Peyer's patch (tissue), 4 donors: ENCODE measurements at regions not wholly inside any gene's neighbourhood (a gene's known extent, or its start where the extent isn't known, plus 50 kb on each side); places are given as distances from the start of the nearest gene placed in this dataset.

Experiments
- CTCF ChIP-seq, 6 experiments: fragments of 450-650 bp in 4 of 6; fragments of 200-600 bp in 2 of 6; sonication (generic) in 1 of 6; IDR thresholded peaks; one replicate each; pipeline ENCODE4 v1.5.1; 2017 to 2019; ENCODE audit warnings: antibody characterized with exemption in 6 of 6, mild to moderate bottlenecking in 3 of 6, moderate library complexity in 1 of 6
- POLR2A ChIP-seq, 2 donors: fragments of 450-650 bp; IDR thresholded peaks; one replicate each; pipeline ENCODE4 v1.5.1; 2017; ENCODE audit warnings: antibody characterized with exemption in 2 of 2, mild to moderate bottlenecking in 2 of 2, moderate library complexity in 2 of 2

- TF ChIP-seq POLR2A (IDR thresholded peaks at IDR 0.05) (no peak), CTCF (IDR thresholded peaks at IDR 0.05) (no peak)
Measured at GRCh38 chr7:89994483-89994882, 159.8 kb upstream of the STEAP1 start.
